Erythroblast (primary cell): ENCODE measurements at regions not wholly inside any gene's neighbourhood (a gene's known extent, or its start where the extent isn't known, plus 50 kb on each side); places are given as distances from the start of the nearest gene placed in this dataset.

Source experiments
- GATA1 ChIP-seq: IDR thresholded peaks from 2 replicates; pipeline ENCODE4 v1.6.1; 2011; ENCODE audit warnings: low read depth, mild to moderate bottlenecking, control low read depth, low read length, moderate library complexity
- POLR2A ChIP-seq: IDR thresholded peaks from 2 replicates; pipeline ENCODE4 v1.6.1; 2011; ENCODE audit warnings: mild to moderate bottlenecking, low read length

DNA sequence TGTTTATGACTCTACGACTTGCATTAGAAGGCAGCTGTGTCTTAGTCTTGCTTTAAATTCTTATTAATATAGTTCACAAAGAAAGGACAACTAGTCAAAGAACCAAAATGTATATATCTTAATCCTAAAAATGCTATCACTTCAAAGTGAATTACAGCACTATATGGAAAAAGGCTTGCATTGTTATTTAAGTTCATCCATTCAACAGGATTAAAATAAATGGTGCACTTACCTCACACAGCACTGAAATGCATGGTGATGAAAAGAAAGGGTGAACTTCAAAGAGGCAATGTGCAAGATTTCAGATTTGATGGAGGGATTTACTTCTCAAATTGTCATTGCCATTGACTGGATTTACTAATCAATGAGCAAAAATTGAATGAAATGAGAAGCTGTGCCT is 344.4 kb upstream of the NUDT12 start:
- no peak for TF ChIP-seq POLR2A
- TF ChIP-seq GATA1 = no peak
